ENCODE measurements at regions not wholly inside any gene's neighbourhood (a gene's known extent, or its start where the extent isn't known, plus 50 kb on each side); places are given as distances from the start of the nearest gene placed in this dataset.

DNA sequence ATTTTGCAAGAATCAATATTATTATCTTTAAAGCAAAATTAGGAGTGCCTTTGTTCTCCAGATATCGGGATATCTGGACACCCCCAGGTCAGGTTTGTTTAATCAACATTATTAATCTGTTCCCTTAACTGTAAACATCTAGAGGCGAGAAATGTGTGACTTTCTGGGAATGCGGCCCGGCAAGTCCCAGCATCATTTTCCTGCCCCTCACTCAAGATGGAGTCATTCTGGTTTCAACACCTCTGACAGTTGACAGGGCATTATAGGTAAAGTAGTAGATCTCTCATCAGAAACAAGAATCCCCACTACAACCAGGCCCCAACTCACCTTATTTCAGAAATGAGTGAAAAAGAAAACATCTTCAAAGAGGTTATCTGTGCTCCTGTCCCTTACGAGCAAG is 331.6 kb upstream of the ZFP42 start:
- DNase-seq (ENCODE audit: low read depth in 1 of 2, low spot score in 2 of 2) (no peak), FAIRE-seq (no peak)
- no peak overlapping the region for H2BK5ac ChIP-seq (ENCODE audit: low read depth, low read length)
- TF ChIP-seq SAP30 (IDR thresholded peaks at IDR 0.05; ENCODE audit: insufficient read depth, insufficient replicate concordance, low read length) (no peak), EGR1 (IDR thresholded peaks at IDR 0.05; ENCODE audit: borderline replicate concordance, low read depth, low read length) (no peak), TCF12 (IDR thresholded peaks at IDR 0.05; ENCODE audit: low read depth, low read length) (no peak), JUN (IDR thresholded peaks at IDR 0.05; ENCODE audit: low read depth, low read length) (no peak), EZH2 (IDR thresholded peaks at IDR 0.05; ENCODE audit: low read depth, low read length, severe bottlenecking) (no peak)
- TF ChIP-seq, protein P1, sequence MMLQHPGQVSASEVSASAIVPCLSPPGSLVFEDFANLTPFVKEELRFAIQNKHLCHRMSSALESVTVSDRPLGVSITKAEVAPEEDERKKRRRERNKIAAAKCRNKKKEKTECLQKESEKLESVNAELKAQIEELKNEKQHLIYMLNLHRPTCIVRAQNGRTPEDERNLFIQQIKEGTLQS (IDR thresholded peaks at IDR 0.05; ENCODE audit: insufficient read depth, low read depth, low read length): no peak
- WGBS, 2 experiments (ENCODE audit: extremely low coverage in 1 of 2, insufficient coverage in 1 of 2, insufficient read length in 1 of 2, insufficient replicate concordance in 2 of 2, low coverage in 1 of 2, low lambda C conversion rate in 2 of 2, missing lambda C conversion rate in 1 of 2): 95% methylated on average over 5 of the region's 5 CpGs; no CpG with 5 or more reads in 1 of the 2 experiments
- H3K18ac ChIP-seq (ENCODE audit: extremely low read depth, low read length): no peak overlapping the region
- H3K27ac ChIP-seq (ENCODE audit: low read depth, low read length): no peak overlapping the region
- H3K4me3 ChIP-seq (ENCODE audit: extremely low read depth in 1 of 4, insufficient read depth in 2 of 4, low read depth in 3 of 4, low read length in 4 of 4): no peak overlapping the region
- H3K4ac ChIP-seq (replicated peaks; ENCODE audit: insufficient read length, low read depth, low read length): no peak overlapping the region
- H3K36me3 ChIP-seq (ENCODE audit: control insufficient read depth in 2 of 4, insufficient read depth in 4 of 4, low read length in 3 of 4): no peaks in the 10 kb centered on the region
- POLR2A ChIA-PET (ENCODE audit: partially characterized antibody): no interaction called here
- CTCF ChIA-PET (ENCODE audit: partially characterized antibody): no interaction called here
- no peak overlapping the region for H3K23ac ChIP-seq (ENCODE audit: insufficient read length)
- H2AFZ ChIP-seq (ENCODE audit: low read length): no peak overlapping the region
- no peak overlapping the region for H2BK20ac ChIP-seq (ENCODE audit: low read length)
- no peak overlapping the region for H4K8ac ChIP-seq (ENCODE audit: extremely low read depth, insufficient read depth, low read length)
- no peak overlapping the region for H2AK5ac ChIP-seq (ENCODE audit: low read depth, low read length)
- H3K4me2 ChIP-seq (ENCODE audit: insufficient read depth in 1 of 2, low read depth in 2 of 2, low read length in 2 of 2): no peak overlapping the region
- no peak overlapping the region for H4K5ac ChIP-seq (ENCODE audit: insufficient read length, low read depth, low read length)
- H3K27me3 ChIP-seq (replicated peaks in 1 of 4; ENCODE audit: control insufficient read depth in 3 of 4, extremely low read depth in 1 of 4, insufficient read depth in 3 of 4, low read length in 3 of 4): no peaks in the 10 kb centered on the region
- no peaks in the 10 kb centered on the region for H3K79me2 ChIP-seq (ENCODE audit: control insufficient read depth in 1 of 2, insufficient read depth in 2 of 2, low read length in 2 of 2)
- no peak overlapping the region for H3K14ac ChIP-seq (ENCODE audit: insufficient read length)
- H3K9ac ChIP-seq (replicated peaks in 1 of 4; ENCODE audit: extremely low read depth in 1 of 4, low read depth in 3 of 4, low read length in 3 of 4): no peak overlapping the region
- no peaks in the 10 kb centered on the region for H3K9me3 ChIP-seq (ENCODE audit: insufficient read depth in 2 of 2, low read depth in 1 of 2, low read length in 1 of 2)
- H3K79me1 ChIP-seq (ENCODE audit: low read depth, low read length): no peaks in the 10 kb centered on the region
- no peak overlapping the region for H2BK12ac ChIP-seq (ENCODE audit: low read depth, low read length)
- H4K20me1 ChIP-seq (replicated peaks in 1 of 2; ENCODE audit: control insufficient read depth in 1 of 2, insufficient read depth in 2 of 2, low read length in 2 of 2): no peaks in the 10 kb centered on the region
- H3K23me2 ChIP-seq (ENCODE audit: low read depth, low read length): no peaks in the 10 kb centered on the region
- peaks cover 0 to 3% (median 0%) of the 10 kb centered on the region in 4 experiments; a peak in 1 of 7 replicates for H3K4me1 ChIP-seq (replicated peaks in 1 of 4; ENCODE audit: control insufficient read depth in 3 of 4, insufficient read depth in 4 of 4, low read length in 3 of 4)
- H3K56ac ChIP-seq (replicated peaks; ENCODE audit: insufficient read length, low read depth, low read length): no peak overlapping the region
- H2BK15ac ChIP-seq (ENCODE audit: low read length): no peak overlapping the region
- no peak overlapping the region for H4K91ac ChIP-seq (replicated peaks; ENCODE audit: insufficient read length, low read length)
- H2BK120ac ChIP-seq (replicated peaks; ENCODE audit: low read depth, low read length): no peak overlapping the region

Measured in H1 (cell line).